HCT116 (cell line): ENCODE measurements at regions not wholly inside any gene's neighbourhood (a gene's known extent, or its start where the extent isn't known, plus 50 kb on each side); places are given as distances from the start of the nearest gene placed in this dataset.

Experiments
- EGR1 ChIP-seq: IDR thresholded peaks from 2 replicates; pipeline ENCODE4 v1.6.1; 2012; ENCODE audit warnings: low read depth
- EZH2 ChIP-seq: fragments of 200-600 bp; sonication (generic); IDR thresholded peaks from 2 replicates; pipeline ENCODE4 v1.6.1; 2017; ENCODE audit warnings: antibody characterized with exemption, mixed run types
- FOSL1 ChIP-seq: IDR thresholded peaks from 2 replicates; pipeline ENCODE4 v1.6.1; 2012; ENCODE audit warnings: low read depth
- POLR2AphosphoS5 ChIP-seq: IDR thresholded peaks from 2 replicates; pipeline ENCODE4 v1.6.1; 2011; ENCODE audit warnings: mild to moderate bottlenecking, low read depth, low read length, moderate library complexity
- REST ChIP-seq: IDR thresholded peaks from 2 replicates; pipeline ENCODE4 v1.6.1; 2012; ENCODE audit warnings: low read depth
- YY1 ChIP-seq: IDR thresholded peaks from 2 replicates; pipeline ENCODE4 v1.6.1; 2011; ENCODE audit warnings: low read length, low read depth, moderate library complexity, mild to moderate bottlenecking; ENCODE audit not compliant: insufficient replicate concordance; ENCODE audit errors: extremely low read depth
- TF ChIP-seq, protein P1 (sequence below), 3 experiments: fragments of 200-600 bp in 1 of 3; sonication (generic) in 1 of 3; IDR thresholded peaks in 2 of 3; conservative IDR thresholded peaks in 1 of 3; 2 replicates each; pipeline ENCODE4 v1.5.1; 2012 to 2017; ENCODE audit warnings: low read depth in 2 of 3, low read length in 2 of 3, antibody characterized with exemption in 1 of 3, borderline replicate concordance in 1 of 3, control low read depth in 1 of 3, mild to moderate bottlenecking in 1 of 3, mixed read lengths in 1 of 3, mixed run types in 1 of 3, moderate library complexity in 1 of 3; ENCODE audit not compliant: insufficient read depth in 1 of 3
- TF ChIP-seq, protein P2 (sequence below): IDR thresholded peaks from 2 replicates; pipeline ENCODE4 v1.6.1; 2011; ENCODE audit warnings: mild to moderate bottlenecking, low read length, moderate library complexity; ENCODE audit not compliant: insufficient replicate concordance; ENCODE audit errors: extremely low read depth

DNA sequence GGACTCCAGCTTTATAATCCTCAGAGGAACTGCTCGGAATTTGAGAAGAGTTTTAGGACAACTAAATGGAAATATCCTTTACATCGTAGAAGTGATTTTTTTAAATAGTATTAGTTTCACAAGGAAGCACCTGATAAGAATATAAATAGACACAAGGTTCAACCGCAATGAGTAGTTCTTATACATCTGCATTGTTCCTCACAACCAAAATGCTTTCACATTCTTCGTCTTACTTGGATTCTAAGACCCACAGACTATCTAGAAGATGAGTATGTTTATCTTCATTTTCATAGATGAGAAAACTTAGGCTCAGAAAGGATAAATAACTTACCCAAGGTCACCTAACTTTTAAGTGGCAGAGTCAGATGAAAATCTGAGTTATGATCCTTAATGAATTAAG lies 469.0 kb downstream of the GALC start:
- TF ChIP-seq, protein P1, sequence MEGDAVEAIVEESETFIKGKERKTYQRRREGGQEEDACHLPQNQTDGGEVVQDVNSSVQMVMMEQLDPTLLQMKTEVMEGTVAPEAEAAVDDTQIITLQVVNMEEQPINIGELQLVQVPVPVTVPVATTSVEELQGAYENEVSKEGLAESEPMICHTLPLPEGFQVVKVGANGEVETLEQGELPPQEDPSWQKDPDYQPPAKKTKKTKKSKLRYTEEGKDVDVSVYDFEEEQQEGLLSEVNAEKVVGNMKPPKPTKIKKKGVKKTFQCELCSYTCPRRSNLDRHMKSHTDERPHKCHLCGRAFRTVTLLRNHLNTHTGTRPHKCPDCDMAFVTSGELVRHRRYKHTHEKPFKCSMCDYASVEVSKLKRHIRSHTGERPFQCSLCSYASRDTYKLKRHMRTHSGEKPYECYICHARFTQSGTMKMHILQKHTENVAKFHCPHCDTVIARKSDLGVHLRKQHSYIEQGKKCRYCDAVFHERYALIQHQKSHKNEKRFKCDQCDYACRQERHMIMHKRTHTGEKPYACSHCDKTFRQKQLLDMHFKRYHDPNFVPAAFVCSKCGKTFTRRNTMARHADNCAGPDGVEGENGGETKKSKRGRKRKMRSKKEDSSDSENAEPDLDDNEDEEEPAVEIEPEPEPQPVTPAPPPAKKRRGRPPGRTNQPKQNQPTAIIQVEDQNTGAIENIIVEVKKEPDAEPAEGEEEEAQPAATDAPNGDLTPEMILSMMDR (IDR thresholded peaks at IDR 0.05 in 2 of 3, conservative IDR thresholded peaks at IDR 0.05 in 1 of 3; ENCODE audit: borderline replicate concordance in 1 of 3, insufficient read depth in 1 of 3, low read depth in 2 of 3, low read length in 2 of 3): no peak
- TF ChIP-seq, protein P2, sequence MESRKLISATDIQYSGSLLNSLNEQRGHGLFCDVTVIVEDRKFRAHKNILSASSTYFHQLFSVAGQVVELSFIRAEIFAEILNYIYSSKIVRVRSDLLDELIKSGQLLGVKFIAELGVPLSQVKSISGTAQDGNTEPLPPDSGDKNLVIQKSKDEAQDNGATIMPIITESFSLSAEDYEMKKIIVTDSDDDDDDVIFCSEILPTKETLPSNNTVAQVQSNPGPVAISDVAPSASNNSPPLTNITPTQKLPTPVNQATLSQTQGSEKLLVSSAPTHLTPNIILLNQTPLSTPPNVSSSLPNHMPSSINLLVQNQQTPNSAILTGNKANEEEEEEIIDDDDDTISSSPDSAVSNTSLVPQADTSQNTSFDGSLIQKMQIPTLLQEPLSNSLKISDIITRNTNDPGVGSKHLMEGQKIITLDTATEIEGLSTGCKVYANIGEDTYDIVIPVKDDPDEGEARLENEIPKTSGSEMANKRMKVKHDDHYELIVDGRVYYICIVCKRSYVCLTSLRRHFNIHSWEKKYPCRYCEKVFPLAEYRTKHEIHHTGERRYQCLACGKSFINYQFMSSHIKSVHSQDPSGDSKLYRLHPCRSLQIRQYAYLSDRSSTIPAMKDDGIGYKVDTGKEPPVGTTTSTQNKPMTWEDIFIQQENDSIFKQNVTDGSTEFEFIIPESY: no peak
- TF ChIP-seq EGR1 (no peak), EZH2 (no peak), YY1 (no peak), REST (no peak), POLR2AphosphoS5 (no peak), FOSL1 (no peak)
